GM13976 (cell line): ENCODE measurements at regions not wholly inside any gene's neighbourhood (a gene's known extent, or its start where the extent isn't known, plus 50 kb on each side); places are given as distances from the start of the nearest gene placed in this dataset.

Experiments
- DNase-seq: peaks from one replicate; pipeline ENCODE4 v3.0.0; 2012; ENCODE audit warnings: low spot score
- in situ Hi-C: fragments of 300-500 bp; cut with MboI; formaldehyde crosslinking; loops from one replicate; pipeline ENCODE4 v1.12.0; 2022; ENCODE audit warnings: low sequenced_read_pairs, mixed read lengths, inconsistent platforms; ENCODE audit not compliant: unreplicated experiment
- TF ChIP-seq, protein P1 (sequence below): IDR thresholded peaks from 2 replicates; pipeline ENCODE4 v1.5.1; 2012; ENCODE audit warnings: borderline replicate concordance, mild to moderate bottlenecking; ENCODE audit not compliant: insufficient read depth; ENCODE audit errors: extremely low read depth, missing control alignments, control extremely low read depth

DNA sequence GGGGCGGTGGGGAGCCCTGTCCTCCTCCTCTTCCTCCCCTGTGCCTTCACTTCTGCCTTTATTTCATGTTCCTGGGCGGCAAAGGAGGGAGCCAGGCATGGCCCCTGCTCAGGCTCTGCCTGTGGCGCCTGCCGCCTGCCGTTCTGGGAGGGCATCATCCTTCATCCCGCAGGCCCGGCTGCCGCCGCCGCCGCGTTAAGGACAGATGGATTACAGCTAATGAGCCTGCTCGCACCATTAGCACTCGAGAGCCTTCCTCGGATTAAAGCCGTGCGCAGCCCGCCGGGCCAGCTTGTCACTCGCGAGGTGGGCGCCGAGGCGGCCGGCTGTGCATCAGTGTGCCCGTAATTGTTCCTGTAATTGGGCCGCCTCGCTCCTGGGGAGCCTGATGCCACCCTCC is 127.7 kb upstream of the GSE1 start:
- TF ChIP-seq, protein P1, sequence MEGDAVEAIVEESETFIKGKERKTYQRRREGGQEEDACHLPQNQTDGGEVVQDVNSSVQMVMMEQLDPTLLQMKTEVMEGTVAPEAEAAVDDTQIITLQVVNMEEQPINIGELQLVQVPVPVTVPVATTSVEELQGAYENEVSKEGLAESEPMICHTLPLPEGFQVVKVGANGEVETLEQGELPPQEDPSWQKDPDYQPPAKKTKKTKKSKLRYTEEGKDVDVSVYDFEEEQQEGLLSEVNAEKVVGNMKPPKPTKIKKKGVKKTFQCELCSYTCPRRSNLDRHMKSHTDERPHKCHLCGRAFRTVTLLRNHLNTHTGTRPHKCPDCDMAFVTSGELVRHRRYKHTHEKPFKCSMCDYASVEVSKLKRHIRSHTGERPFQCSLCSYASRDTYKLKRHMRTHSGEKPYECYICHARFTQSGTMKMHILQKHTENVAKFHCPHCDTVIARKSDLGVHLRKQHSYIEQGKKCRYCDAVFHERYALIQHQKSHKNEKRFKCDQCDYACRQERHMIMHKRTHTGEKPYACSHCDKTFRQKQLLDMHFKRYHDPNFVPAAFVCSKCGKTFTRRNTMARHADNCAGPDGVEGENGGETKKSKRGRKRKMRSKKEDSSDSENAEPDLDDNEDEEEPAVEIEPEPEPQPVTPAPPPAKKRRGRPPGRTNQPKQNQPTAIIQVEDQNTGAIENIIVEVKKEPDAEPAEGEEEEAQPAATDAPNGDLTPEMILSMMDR = no peak

DNA sequence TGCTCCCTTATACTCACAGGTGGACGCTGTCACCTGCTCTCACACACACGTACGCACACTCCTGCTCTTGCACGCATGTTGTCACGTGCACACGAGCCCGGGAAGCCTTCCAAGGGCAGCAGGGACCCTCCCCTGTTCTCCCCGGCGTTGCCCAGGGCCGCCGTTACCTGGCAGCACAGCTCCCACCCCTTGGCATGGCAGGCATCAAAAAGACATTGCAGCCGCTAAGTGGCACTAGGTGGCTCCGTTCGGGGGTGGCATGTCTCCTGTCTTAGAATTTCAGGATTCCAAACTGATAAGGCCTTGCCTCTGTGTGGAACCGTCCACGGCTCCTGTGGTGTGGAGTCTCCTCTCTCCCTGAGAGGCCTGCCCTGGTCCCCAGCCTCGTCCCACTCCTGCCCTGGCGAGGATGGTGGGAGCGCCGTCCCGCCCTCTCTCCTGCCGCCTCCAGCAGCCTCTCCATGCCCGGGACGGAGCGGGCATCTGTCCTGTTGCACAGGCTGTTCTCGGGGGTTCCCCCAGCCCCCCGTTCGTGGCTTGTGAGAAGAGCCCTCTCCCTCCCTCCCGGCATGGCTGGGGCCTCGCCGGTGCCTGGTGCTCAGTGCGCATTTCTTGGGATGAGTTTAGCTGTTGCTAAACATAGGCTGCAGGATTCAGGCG is 126.7 kb upstream of the GSE1 start:
- in situ Hi-C loops = no loop called here

More for the DNA sequence above, 127.7 kb upstream of the GSE1 start:
- DNase-seq = no peak
- in situ Hi-C loops = no loop called here

DNA sequence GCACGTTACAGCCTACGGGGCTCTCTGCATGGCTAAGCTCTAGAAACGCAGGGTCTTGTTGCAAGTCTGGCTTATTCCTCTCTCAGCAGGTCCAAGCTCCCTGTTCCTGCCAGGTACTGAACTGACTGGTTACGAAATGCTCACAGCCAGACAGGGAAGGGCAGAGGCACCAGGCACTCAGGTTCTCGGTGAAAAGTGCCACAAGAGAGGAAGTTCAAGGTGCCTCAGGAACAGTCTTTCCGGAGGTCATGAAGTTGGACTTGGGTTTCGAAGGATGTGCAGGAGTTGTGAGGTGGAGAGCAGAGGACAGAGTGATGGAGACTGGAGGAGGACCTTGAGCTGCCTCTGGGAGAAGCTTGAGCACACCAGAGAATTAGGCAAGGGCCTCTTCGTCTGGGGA is 124.7 kb upstream of the GSE1 start:
- TF ChIP-seq, protein P1 = no peak

More for the DNA sequence above, 126.7 kb upstream of the GSE1 start:
- TF ChIP-seq, protein P1 = no peak
- DNase-seq = no peak

DNA sequence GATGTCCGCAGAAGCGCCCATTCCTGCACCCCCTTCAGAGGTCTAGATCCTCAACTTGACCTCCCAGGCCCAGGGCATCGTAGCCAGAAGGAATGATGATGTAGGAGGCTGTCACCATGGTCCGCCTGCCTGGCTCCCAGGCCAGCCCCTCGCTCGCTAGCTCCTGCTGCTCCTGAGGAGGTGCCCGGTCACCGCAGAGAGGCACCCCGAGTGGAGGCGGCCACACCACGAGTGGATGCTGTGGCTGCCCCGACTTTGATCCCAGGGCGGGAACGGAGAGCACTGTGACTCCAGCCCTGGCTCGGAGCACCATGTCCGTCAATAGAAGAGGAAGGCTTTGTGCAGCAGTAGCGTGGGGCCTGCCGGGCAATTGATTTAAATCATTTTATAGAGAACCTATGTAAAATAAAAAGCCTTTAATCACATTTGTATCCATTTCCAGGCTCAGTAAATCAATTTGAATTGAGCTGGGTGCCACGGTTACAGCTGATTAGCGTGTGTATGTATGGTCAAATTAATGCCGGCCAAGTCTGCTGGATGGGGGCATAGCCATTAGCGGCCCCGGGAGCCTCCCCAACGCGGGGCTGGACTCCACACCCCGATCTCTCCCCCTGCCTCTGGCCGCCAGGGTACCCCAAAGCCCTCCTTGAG is 122.6 kb upstream of the GSE1 start:
- in situ Hi-C loops = loop anchor here (10.0 kb wide), 1 partner anchor 114 kb away; no protein-coding TSS in a partner anchor
- no peak for DNase-seq
- TF ChIP-seq, protein P1 = no peak

More for the DNA sequence above, 124.7 kb upstream of the GSE1 start:
- in situ Hi-C loops = no loop called here
- DNase-seq = no peak

DNA sequence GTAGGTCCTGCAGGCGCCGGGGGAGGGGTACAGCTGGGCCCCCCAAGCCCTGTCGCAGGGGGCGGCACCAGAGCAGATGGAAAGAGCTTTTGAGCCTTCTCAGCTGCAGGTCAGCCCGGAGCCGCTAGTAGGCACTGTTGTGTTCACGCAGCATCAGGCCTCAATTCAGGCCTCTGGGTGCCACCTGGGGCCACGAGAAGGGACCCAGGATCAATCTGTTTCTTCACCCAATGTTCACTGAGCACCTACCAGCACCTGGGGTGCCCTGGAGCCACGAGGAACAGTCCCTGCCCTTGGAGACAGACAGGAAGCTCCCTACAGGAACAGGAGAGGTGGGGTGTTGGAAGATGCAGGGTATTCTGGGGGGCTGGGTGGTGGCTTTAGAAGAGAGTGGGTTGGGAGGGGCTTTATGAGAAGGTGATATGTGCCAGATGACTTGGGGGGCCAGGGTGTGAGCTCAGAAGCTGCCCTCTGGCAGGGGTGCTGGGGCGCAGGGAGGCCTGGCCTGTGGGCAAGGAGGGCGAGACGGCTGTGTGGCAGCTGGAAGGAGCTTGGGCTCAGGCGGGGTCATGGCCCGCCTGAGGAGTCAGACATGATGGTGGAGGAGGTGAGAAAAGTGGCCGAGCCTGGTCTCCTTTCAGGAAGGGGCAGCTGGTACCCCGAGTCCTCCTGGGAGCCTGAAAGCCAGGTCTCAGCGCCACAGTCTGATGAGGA is 121.9 kb upstream of the GSE1 start:
- in situ Hi-C loops = loop anchor here (10.0 kb wide), 1 partner anchor 114 kb away; no protein-coding TSS in a partner anchor
- TF ChIP-seq, protein P1 = peak; percentile 75
- peak; percentile 85 for DNase-seq

DNA sequence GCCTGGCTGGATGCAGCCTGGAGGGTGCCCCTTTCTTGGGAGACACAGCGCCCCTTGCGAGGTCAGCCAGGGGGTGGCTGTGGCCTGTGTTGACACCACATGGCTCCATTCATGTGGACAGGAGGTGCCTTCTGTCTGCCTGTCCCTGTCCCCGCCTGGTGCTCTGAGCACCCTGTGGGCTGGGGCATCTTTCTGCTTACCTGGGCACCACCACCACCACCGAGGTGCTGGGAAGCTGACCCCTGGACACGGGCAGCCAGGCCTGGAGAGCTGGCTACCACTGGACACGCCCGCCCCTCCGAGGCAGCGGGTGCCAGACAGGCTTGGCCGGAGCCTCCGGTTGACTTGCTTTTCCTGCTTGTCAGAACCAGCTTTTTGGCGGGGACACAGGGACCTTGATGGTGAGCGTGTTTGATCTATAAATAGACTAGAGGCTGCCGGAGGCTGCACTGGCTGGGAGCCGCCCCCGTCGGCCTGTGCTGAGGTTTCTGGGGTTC is 121.3 kb upstream of the GSE1 start:
- in situ Hi-C loops = loop anchor here (10.0 kb wide), 1 partner anchor 113 kb away; no protein-coding TSS in a partner anchor
- DNase-seq = no peak
- TF ChIP-seq, protein P1 = no peak
